ENCODE measurements at regions not wholly inside any gene's neighbourhood (a gene's known extent, or its start where the extent isn't known, plus 50 kb on each side); places are given as distances from the start of the nearest gene placed in this dataset.

DNA sequence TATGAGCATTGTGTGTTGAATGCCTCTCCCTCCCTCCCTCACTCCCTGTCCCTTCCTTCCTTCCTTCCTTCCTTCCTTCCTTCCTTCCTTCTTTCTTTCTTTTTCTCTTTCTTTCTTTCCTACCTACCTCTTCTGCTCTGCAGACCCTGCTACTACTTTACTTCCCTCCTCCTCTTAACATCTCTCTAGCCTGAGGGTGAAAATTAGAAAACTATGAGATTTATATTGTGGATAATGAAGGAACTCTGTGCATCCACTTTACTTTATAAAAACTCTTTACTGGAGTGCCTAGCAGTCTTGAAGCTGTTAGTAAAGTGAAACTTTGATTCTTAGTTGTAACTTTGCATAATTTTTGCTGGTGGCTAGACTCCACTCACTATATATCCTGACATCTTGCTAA, 572.2 kb downstream of the RWDD3 start:
- no peak for DNase-seq (ENCODE audit: extremely low spot score)
- no peak overlapping the region for H3K4me3 ChIP-seq
- no peaks in the 10 kb centered on the region for H3K27me3 ChIP-seq
- intact Hi-C loops (cut with DNase I) = no loop called here
- H3K9me3 ChIP-seq = no peaks in the 10 kb centered on the region
- TF ChIP-seq, protein P1, sequence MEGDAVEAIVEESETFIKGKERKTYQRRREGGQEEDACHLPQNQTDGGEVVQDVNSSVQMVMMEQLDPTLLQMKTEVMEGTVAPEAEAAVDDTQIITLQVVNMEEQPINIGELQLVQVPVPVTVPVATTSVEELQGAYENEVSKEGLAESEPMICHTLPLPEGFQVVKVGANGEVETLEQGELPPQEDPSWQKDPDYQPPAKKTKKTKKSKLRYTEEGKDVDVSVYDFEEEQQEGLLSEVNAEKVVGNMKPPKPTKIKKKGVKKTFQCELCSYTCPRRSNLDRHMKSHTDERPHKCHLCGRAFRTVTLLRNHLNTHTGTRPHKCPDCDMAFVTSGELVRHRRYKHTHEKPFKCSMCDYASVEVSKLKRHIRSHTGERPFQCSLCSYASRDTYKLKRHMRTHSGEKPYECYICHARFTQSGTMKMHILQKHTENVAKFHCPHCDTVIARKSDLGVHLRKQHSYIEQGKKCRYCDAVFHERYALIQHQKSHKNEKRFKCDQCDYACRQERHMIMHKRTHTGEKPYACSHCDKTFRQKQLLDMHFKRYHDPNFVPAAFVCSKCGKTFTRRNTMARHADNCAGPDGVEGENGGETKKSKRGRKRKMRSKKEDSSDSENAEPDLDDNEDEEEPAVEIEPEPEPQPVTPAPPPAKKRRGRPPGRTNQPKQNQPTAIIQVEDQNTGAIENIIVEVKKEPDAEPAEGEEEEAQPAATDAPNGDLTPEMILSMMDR (IDR thresholded peaks at IDR 0.05) = no peak
- TF ChIP-seq POLR2A (IDR thresholded peaks at IDR 0.05; ENCODE audit: low read depth) (no peak), POLR2AphosphoS5 (IDR thresholded peaks at IDR 0.05) (no peak), EP300 (IDR thresholded peaks at IDR 0.05) (no peak)
- H3K27ac ChIP-seq (replicated peaks in 1 of 4) = no peak overlapping the region
- no peaks in the 10 kb centered on the region for H3K4me1 ChIP-seq
- H3K36me3 ChIP-seq = no peaks in the 10 kb centered on the region

DNA sequence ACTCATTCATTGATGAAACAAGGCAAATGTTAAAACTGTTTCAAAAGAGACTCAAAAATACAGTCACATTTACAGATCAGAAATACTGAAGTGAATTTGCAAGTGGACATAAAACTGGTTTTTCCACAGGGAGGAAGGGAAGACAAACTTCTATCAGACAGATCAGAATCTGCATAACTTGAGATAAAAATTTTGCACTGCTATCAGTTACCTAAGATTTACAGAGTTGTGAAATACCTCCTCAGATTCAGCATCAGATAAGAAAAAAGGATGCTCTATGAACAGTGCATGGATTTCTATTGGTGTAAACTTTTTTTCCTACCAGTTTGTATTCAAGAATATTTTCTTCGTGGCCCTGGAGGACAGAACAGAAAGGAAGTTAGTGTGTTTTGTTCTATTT, 575.4 kb downstream of the RWDD3 start:
- Histone ChIP-seq H3K9me3 (no peaks in the 10 kb centered on the region), H3K36me3 (no peaks in the 10 kb centered on the region), H3K4me3 (no peak overlapping the region), H3K27me3 (no peaks in the 10 kb centered on the region), H3K4me1 (no peaks in the 10 kb centered on the region), H3K27ac (replicated peaks in 1 of 4) (no peak overlapping the region)
- no peak for DNase-seq (ENCODE audit: extremely low spot score)
- TF ChIP-seq, protein P1 (IDR thresholded peaks at IDR 0.05) = no peak
- TF ChIP-seq POLR2A (IDR thresholded peaks at IDR 0.05; ENCODE audit: low read depth) (no peak), POLR2AphosphoS5 (IDR thresholded peaks at IDR 0.05) (no peak), EP300 (IDR thresholded peaks at IDR 0.05) (no peak)
- 54% methylated on average over 1 of the region's 1 CpG for WGBS
- intact Hi-C loops (cut with DNase I) = no loop called here

DNA sequence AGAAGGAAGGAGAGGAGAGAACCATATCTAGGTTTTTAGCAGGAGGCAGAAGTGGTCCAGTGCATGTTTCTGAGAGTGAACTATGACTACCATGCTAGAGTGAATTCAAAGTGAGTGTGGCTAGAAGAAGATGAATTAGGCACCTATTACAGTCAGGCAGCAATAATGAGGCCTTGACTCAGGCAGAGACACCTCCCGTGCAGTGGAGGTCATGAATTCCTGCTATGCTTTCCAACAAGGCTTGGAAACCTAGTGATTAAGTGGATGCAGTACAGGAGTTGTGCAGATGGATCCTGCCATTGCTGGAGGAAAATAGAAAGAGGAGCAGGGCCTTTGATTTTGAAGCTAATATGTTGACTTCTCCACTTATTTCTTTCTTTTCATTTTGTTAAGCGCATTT, 581.5 kb downstream of the RWDD3 start:
- WGBS = 30% methylated on average over 2 of the region's 2 CpGs
- Histone ChIP-seq H3K4me3 (no peak overlapping the region), H3K36me3 (no peaks in the 10 kb centered on the region), H3K27ac (replicated peaks in 1 of 4) (no peak overlapping the region), H3K4me1 (no peaks in the 10 kb centered on the region), H3K9me3 (no peaks in the 10 kb centered on the region), H3K27me3 (no peaks in the 10 kb centered on the region)
- no peak for DNase-seq (ENCODE audit: extremely low spot score)
- no peak for TF ChIP-seq POLR2A (IDR thresholded peaks at IDR 0.05; ENCODE audit: low read depth)
- TF ChIP-seq EP300 (IDR thresholded peaks at IDR 0.05) = no peak
- TF ChIP-seq, protein P1 (IDR thresholded peaks at IDR 0.05) = no peak
- no peak for TF ChIP-seq POLR2AphosphoS5 (IDR thresholded peaks at IDR 0.05)
- intact Hi-C loops (cut with DNase I) = no loop called here

DNA sequence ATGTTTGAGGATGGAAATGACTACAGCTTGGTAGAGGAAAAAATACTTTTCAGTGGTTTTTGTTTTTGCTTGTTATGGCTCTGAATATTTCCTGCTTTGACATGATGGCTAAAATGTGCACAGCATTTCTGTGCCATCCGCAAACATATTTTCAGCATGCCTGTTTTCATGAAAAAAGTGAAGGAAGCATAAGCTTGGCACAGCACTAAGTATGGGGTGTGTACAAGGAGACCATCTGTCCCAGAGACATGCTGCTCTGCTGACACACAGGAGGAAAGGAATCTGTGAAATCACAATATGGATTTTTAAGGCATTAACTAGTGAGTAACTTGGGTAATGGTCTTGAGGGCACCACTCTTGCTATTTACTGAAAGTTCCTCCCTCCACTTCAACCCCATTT, 595.5 kb downstream of the RWDD3 start:
- intact Hi-C loops (cut with DNase I) = no loop called here
- Histone ChIP-seq H3K27me3 (no peaks in the 10 kb centered on the region), H3K4me1 (no peaks in the 10 kb centered on the region), H3K9me3 (no peaks in the 10 kb centered on the region), H3K4me3 (no peak overlapping the region), H3K27ac (replicated peaks in 1 of 4) (no peak overlapping the region), H3K36me3 (no peaks in the 10 kb centered on the region)
- 95% methylated on average over 1 of the region's 1 CpG for WGBS
- TF ChIP-seq POLR2AphosphoS5 (IDR thresholded peaks at IDR 0.05) (no peak), EP300 (IDR thresholded peaks at IDR 0.05) (no peak), POLR2A (IDR thresholded peaks at IDR 0.05; ENCODE audit: low read depth) (no peak)
- TF ChIP-seq, protein P1 (IDR thresholded peaks at IDR 0.05) = no peak
- no peak for DNase-seq (ENCODE audit: extremely low spot score)

DNA sequence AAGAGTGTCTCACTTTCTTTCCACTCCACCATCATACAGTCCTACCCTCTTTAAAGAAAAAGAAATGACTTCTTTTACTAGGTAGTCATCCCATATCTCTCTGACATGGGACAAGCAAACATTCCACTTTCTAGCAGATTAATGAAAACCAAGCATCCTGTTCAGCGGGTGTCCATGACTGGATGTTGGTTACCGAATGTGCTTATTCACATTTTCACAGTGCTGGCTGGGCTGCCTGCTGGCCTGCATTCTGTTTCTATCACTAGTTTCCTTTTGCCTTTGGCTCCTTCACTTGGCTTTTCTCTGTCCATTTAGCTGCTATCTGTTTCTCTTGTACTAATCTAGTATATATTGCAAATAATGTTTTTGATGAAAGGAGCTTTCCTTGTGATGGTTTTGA, 598.4 kb downstream of the RWDD3 start:
- no peak overlapping the region for H3K27ac ChIP-seq (replicated peaks in 1 of 4)
- 62% methylated on average over 2 of the region's 2 CpGs for WGBS
- no peaks in the 10 kb centered on the region for H3K27me3 ChIP-seq
- H3K4me1 ChIP-seq = no peaks in the 10 kb centered on the region
- peaks cover 0 to 19% (median 7%) of the 10 kb centered on the region in 4 donors for H3K9me3 ChIP-seq
- DNase-seq (ENCODE audit: extremely low spot score) = no peak
- H3K36me3 ChIP-seq = no peaks in the 10 kb centered on the region
- intact Hi-C loops (cut with DNase I) = no loop called here
- TF ChIP-seq, protein P1 (IDR thresholded peaks at IDR 0.05) = no peak
- TF ChIP-seq EP300 (IDR thresholded peaks at IDR 0.05) = no peak
- no peak for TF ChIP-seq POLR2A (IDR thresholded peaks at IDR 0.05; ENCODE audit: low read depth)
- no peak for TF ChIP-seq POLR2AphosphoS5 (IDR thresholded peaks at IDR 0.05)
- no peak overlapping the region for H3K4me3 ChIP-seq
